Heart right ventricle (tissue), 16 donors: ENCODE measurements at regions not wholly inside any gene's neighbourhood (a gene's known extent, or its start where the extent isn't known, plus 50 kb on each side); places are given as distances from the start of the nearest gene placed in this dataset.
"Not testable (repeated sequence)": the region's sequence is repeated elsewhere in the genome, so short reads cannot be mapped to it uniquely, and the experiment has no call there.

Experiments used
- ATAC-seq, 8 donors: fragments of 200-7000 bp; cut with Tn5 transposase; one replicate each; pipeline ENCODE4 v1.9.1; 2020; ENCODE audit warnings: mild to moderate bottlenecking in 8 of 8, moderate library complexity in 8 of 8, moderate number of reproducible peaks in 1 of 8
- DNase-seq, 2 donors: peaks; one replicate each; pipeline ENCODE4 v3.0.0-alpha.2; 2020
- H3K27ac ChIP-seq, 10 donors: fragments of 200-600 bp; sonication (generic) in 2 of 10; one replicate each; pipeline versions ENCODE4 v1.5.0 to v1.8.0; 2020 to 2022; ENCODE audit warnings: mild to moderate bottlenecking in 3 of 10
- H3K27me3 ChIP-seq, 7 donors: fragments of 200-600 bp; one replicate each; pipeline ENCODE4 v1.8.0; 2021 to 2022; ENCODE audit warnings: mild to moderate bottlenecking in 2 of 7
- H3K36me3 ChIP-seq, 9 donors: fragments of 200-600 bp; sonication (generic) in 1 of 9; one replicate each; pipeline versions ENCODE4 v1.5.0 to v1.8.0; 2020 to 2022; ENCODE audit warnings: mild to moderate bottlenecking in 2 of 9
- H3K4me1 ChIP-seq, 9 donors: fragments of 200-600 bp; sonication (generic) in 1 of 9; one replicate each; pipeline versions ENCODE4 v1.5.0 to v1.8.0; 2020 to 2022; ENCODE audit warnings: mild to moderate bottlenecking in 4 of 9
- H3K4me3 ChIP-seq, 10 donors: fragments of 200-600 bp; sonication (generic) in 2 of 10; one replicate each; pipeline versions ENCODE4 v1.5.0 to v1.8.0; 2020 to 2022; ENCODE audit warnings: mild to moderate bottlenecking in 7 of 10, moderate library complexity in 2 of 10
- H3K9me3 ChIP-seq, 11 donors: fragments of 200-600 bp in 10 of 11; sonication (generic) in 2 of 11; one replicate each; pipeline versions ENCODE4 v1.5.0 to v1.8.0; 2013 to 2022; ENCODE audit warnings: mild to moderate bottlenecking in 2 of 11, control low read depth in 1 of 11, moderate library complexity in 1 of 11
- CTCF ChIP-seq, 9 donors: fragments of 200-600 bp; sonication (generic) in 2 of 9; IDR thresholded peaks; one replicate each; pipeline versions ENCODE4 v1.5.0 to v1.8.0; 2021 to 2022; ENCODE audit warnings: antibody characterized with exemption in 9 of 9, mild to moderate bottlenecking in 5 of 9, moderate library complexity in 1 of 9
- WGBS, 2 donors: extraction: QIAGEN DNeasy Blood & Tissue Kit; methylation state at CpG; one replicate each; pipeline ENCODE4 v1.1.7; 2013; ENCODE audit warnings: inconsistent platforms in 1 of 2; 5-methylcytosine and 5-hydroxymethylcytosine counted together
- intact Hi-C, 10 donors: fragments of 100-400 bp; cut with DNase I; formaldehyde crosslinking; loops; one replicate each; pipeline versions ENCODE4 v1.11.1 to v1.14.2; 2022
- donor health status: Arrhythmogenic right ventricular cardiomyopathy.
- donor health status: ischemic (EF 13 %, LVEDD 7.1; RV severe dilation, severe dysfunction).
- donor health status: healthy with polysubstance abuse.
- donor health status: DM: no; HTN: yes; CAD: no.
- donor health status: DM: no; HTN: no; CAD: no.
- donor health status: ischemic (EF 25% LVEDD 6.9; RV normal size, moderate dysfunction).
- donor health status: ischemic (EF 25% LVEDD 5.7; RV mildly dilated, moderate dysfunction).
- donor health status: healthy.
- donor health status: DM: yes; HTN: yes; CAD: no.
- donor health status: Ischemic cardiomyopathy.
- donor health status: ischemic (EF 35%, LVEDD 5.7; RV mildly dilated, moderate dysfunction).
- donor health status: nonischemic (EF 11% LVEDD 7.7; RV severe dilation, severe dysfunction).
- donor health status: DM: yes; HTN: yes; CAD: no.
- donor health status: PGD.
- donor health status: ischemic (EF 29% LVEDD 5.4; RV normal size, mild dysfunction).
- donor health status: nonischemic (EF 23%, LVEDD 6.1; RV moderate dilation, normal function).

- no peaks in the 10 kb centered on the region for H3K27me3 ChIP-seq
- H3K36me3 ChIP-seq, result no peaks in the 10 kb centered on the region
- peak; percentile 11 to 56 for DNase-seq
- intact Hi-C loops, result no loop called here
- ATAC-seq, result peak in 7 of 8 donors; percentile 33 to 92 (median 76)
- TF ChIP-seq CTCF (IDR thresholded peaks at IDR 0.05), result no peak
- no peak overlapping the region for H3K4me3 ChIP-seq
- H3K27ac ChIP-seq, result peak overlapping the region in 4 of 10 donors; percentile 4 to 42 (median 33)
- 36 to 43% methylated on average over 2 of the region's 2 CpGs for WGBS, 2 donors
- no peaks in the 10 kb centered on the region for H3K4me1 ChIP-seq
- peaks cover 0 to 6% (median 0%) of the 10 kb centered on the region in 11 donors for H3K9me3 ChIP-seq
These were observed 187.2 kb upstream of the PTGFR start for GRCh38 chr1:78303620-78304019.

GRCh38 chr1:78304341-78304740 is 186.4 kb upstream of the PTGFR start:
- ATAC-seq (no peak), DNase-seq (no peak)
- no peak for TF ChIP-seq CTCF (IDR thresholded peaks at IDR 0.05)
- 49 to 61% methylated on average over 1 of the region's 1 CpG for WGBS, 2 donors
- peak overlapping the region in 2 of 10 donors; percentile 4 to 22 for H3K27ac ChIP-seq
- H3K27me3 ChIP-seq, result no peaks in the 10 kb centered on the region
- no peaks in the 10 kb centered on the region for H3K36me3 ChIP-seq
- intact Hi-C loops, result no loop called here
- no peak overlapping the region for H3K4me3 ChIP-seq
- peaks cover 0 to 6% (median 0%) of the 10 kb centered on the region in 11 donors for H3K9me3 ChIP-seq
- no peaks in the 10 kb centered on the region for H3K4me1 ChIP-seq

- DNase-seq (no peak), ATAC-seq (no peak)
- TF ChIP-seq CTCF (IDR thresholded peaks at IDR 0.05), result no peak
- Histone ChIP-seq H3K36me3 (no peaks in the 10 kb centered on the region), H3K9me3 (peaks cover 0 to 6% (median 0%) of the 10 kb centered on the region in 11 donors), H3K4me1 (no peaks in the 10 kb centered on the region), H3K27me3 (no peaks in the 10 kb centered on the region), H3K27ac (no peak overlapping the region), H3K4me3 (no peak overlapping the region)
- intact Hi-C loops, result no loop called here
- 68 to 73% methylated on average over 1 of the region's 1 CpG for WGBS, 2 donors
These were observed 186.0 kb upstream of the PTGFR start for GRCh38 chr1:78304761-78305160.

- 74 to 78% methylated on average over 11 of the region's 11 CpGs for WGBS, 2 donors
- H3K36me3 ChIP-seq, H3K4me1 ChIP-seq, H3K9me3 ChIP-seq, DNase-seq, H3K27me3 ChIP-seq, H3K27ac ChIP-seq, intact Hi-C loops, H3K4me3 ChIP-seq, ATAC-seq: not testable (repeated sequence)
These were observed 180.5 kb upstream of the PTGFR start for GRCh38 chr1:78310261-78310660.

GRCh38 chr1:78318011-78318410 is 172.8 kb upstream of the PTGFR start:
- Histone ChIP-seq H3K27ac (no peak overlapping the region), H3K4me3 (no peak overlapping the region), H3K36me3 (no peaks in the 10 kb centered on the region), H3K27me3 (no peaks in the 10 kb centered on the region), H3K4me1 (no peaks in the 10 kb centered on the region), H3K9me3 (peaks cover 0 to 5% (median 0%) of the 10 kb centered on the region in 11 donors)
- WGBS, 2 donors, result 62 to 78% methylated on average over 2 of the region's 2 CpGs
- DNase-seq, result no peak
- TF ChIP-seq CTCF (IDR thresholded peaks at IDR 0.05), result no peak
- intact Hi-C loops, result no loop called here
- no peak for ATAC-seq
